ENCODE measurements at regions not wholly inside any gene's neighbourhood (a gene's known extent, or its start where the extent isn't known, plus 50 kb on each side); places are given as distances from the start of the nearest gene placed in this dataset.

- DNase-seq (ENCODE audit: low spot score) = no peak
Measured at GRCh38 chr4:79023799-79024770, 84.8 kb upstream of the PAQR3 start.

GRCh38 chr4:79022529-79022928 lies 83.3 kb upstream of the PAQR3 start:
- no peak for DNase-seq (ENCODE audit: low spot score)

GRCh38 chr4:79017481-79017880 lies 78.2 kb upstream of the PAQR3 start:
- no peak for DNase-seq (ENCODE audit: low spot score)

GRCh38 chr4:79016878-79017277 lies 77.6 kb upstream of the PAQR3 start:
- DNase-seq (ENCODE audit: low spot score) = no peak

GRCh38 chr4:79015411-79015810 lies 76.2 kb upstream of the PAQR3 start:
- DNase-seq (ENCODE audit: low spot score) = no peak

- DNase-seq (ENCODE audit: low spot score) = no peak
Measured at GRCh38 chr4:79014230-79014629, 75.0 kb upstream of the PAQR3 start.

GRCh38 chr4:79013756-79014155 lies 74.5 kb upstream of the PAQR3 start:
- no peak for DNase-seq (ENCODE audit: low spot score)

GRCh38 chr4:78990938-78991810 lies 51.9 kb upstream of the PAQR3 start:
- DNase-seq (ENCODE audit: low spot score) = no peak

GRCh38 chr4:78989697-78990270 lies 50.5 kb upstream of the PAQR3 start:
- DNase-seq (ENCODE audit: low spot score) = no peak

Data from NAMALWA (cell line).